ENCODE measurements at regions not wholly inside any gene's neighbourhood (a gene's known extent, or its start where the extent isn't known, plus 50 kb on each side); places are given as distances from the start of the nearest gene placed in this dataset.
"Not testable (repeated sequence)": the region's sequence is repeated elsewhere in the genome, so short reads cannot be mapped to it uniquely, and the experiment has no call there.

DNA sequence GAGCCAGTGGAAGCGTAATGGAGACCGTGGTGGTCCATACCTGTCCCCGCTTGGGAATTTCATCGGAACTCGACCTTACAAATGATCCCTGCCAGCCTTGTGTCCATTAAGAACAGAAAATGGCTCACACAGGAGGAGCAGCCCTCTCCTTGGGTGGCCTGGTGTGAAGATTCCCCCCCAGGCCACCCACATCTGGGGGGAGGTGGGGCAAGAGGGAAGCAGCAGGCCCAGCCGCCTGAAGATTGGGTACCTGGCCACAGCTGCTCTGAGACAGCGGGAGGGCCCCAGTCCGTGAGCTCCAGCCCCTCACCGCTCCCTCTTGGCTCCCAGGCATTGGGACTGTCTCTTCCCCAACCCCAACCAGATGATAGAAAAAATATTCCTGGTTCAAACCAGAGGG is 277.8 kb upstream of the FOXF1 start:
- H3K36me3 ChIP-seq (replicated peaks in 1 of 2; ENCODE audit: control insufficient read depth in 1 of 2, insufficient read depth in 2 of 2, low read length in 2 of 2) = no peaks in the 10 kb centered on the region
- TF ChIP-seq, protein P1, sequence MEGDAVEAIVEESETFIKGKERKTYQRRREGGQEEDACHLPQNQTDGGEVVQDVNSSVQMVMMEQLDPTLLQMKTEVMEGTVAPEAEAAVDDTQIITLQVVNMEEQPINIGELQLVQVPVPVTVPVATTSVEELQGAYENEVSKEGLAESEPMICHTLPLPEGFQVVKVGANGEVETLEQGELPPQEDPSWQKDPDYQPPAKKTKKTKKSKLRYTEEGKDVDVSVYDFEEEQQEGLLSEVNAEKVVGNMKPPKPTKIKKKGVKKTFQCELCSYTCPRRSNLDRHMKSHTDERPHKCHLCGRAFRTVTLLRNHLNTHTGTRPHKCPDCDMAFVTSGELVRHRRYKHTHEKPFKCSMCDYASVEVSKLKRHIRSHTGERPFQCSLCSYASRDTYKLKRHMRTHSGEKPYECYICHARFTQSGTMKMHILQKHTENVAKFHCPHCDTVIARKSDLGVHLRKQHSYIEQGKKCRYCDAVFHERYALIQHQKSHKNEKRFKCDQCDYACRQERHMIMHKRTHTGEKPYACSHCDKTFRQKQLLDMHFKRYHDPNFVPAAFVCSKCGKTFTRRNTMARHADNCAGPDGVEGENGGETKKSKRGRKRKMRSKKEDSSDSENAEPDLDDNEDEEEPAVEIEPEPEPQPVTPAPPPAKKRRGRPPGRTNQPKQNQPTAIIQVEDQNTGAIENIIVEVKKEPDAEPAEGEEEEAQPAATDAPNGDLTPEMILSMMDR (IDR thresholded peaks at IDR 0.05) = no peak

DNA sequence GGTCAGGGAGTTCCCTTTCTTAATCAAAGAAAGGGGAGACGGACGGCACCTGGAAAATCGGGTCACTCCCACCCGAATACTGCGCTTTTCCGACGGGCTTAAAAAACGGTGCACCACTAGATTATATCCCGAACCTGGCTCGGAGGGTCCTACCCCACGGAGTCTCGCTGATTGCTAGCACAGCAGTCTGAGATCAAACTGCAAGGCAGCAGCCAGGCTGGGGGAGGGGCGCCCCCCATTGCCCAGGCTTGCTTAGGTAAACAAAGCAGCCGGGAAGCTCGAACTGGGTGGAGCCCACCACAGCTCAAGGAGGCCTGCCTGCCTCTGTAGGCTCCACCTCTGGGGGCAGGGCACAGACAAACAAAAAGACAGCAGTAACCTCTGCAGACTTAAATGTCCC is 276.8 kb upstream of the FOXF1 start:
- WGBS (ENCODE audit: insufficient coverage) = 84% methylated on average over 12 of the region's 15 CpGs
- not testable (repeated sequence) for H3K9me3 ChIP-seq (replicated peaks in 1 of 2; ENCODE audit: control insufficient read depth in 1 of 2, insufficient read depth in 1 of 2, low read length in 2 of 2); H3K27ac Mint-ChIP-seq

More for the DNA sequence above, 277.8 kb upstream of the FOXF1 start:
- WGBS (ENCODE audit: insufficient coverage) = 75% methylated on average over 2 of the region's 9 CpGs
- H4K20me1 ChIP-seq (ENCODE audit: insufficient read depth, low read length) = no peaks in the 10 kb centered on the region
- no peaks in the 10 kb centered on the region for H3K4me1 Mint-ChIP-seq
- no peak overlapping the region for H3K4me3 Mint-ChIP-seq
- H2AFZ ChIP-seq (ENCODE audit: insufficient read depth, low read depth, low read length, poor library complexity, severe bottlenecking) = no peak overlapping the region
- intact Hi-C loops (cut with micrococcal nuclease) = no loop called here
- no peak overlapping the region for H3K4me3 ChIP-seq (replicated peaks in 1 of 3; ENCODE audit: low read depth in 2 of 3, low read length in 3 of 3)
- no peaks in the 10 kb centered on the region for H3K79me2 ChIP-seq (ENCODE audit: insufficient read depth, low read length)
- H3K9me3 ChIP-seq (replicated peaks in 1 of 2; ENCODE audit: control insufficient read depth in 1 of 2, insufficient read depth in 1 of 2, low read length in 2 of 2) = no peaks in the 10 kb centered on the region
- H3K27ac Mint-ChIP-seq = no peak overlapping the region
- no peak overlapping the region for H3K27ac ChIP-seq (ENCODE audit: low read depth in 1 of 2, low read length in 2 of 2)
- peaks cover 0 to 9% (median 4%) of the 10 kb centered on the region in 7 donors for H3K9me3 Mint-ChIP-seq
- H3K4me2 ChIP-seq (replicated peaks; ENCODE audit: extremely low read depth, low read length, poor library complexity, severe bottlenecking) = no peak overlapping the region
- H3K36me3 Mint-ChIP-seq = no peaks in the 10 kb centered on the region
- no peaks in the 10 kb centered on the region for H3K27me3 ChIP-seq (ENCODE audit: control insufficient read depth in 2 of 2, insufficient read depth in 2 of 2, low read length in 2 of 2)
- H3K4me1 ChIP-seq (ENCODE audit: control insufficient read depth in 1 of 2, insufficient read depth in 2 of 2, low read length in 2 of 2) = no peaks in the 10 kb centered on the region
- no peak for DNase-seq
- no peak overlapping the region for H3K9ac ChIP-seq (ENCODE audit: insufficient read depth, low read length, poor library complexity, severe bottlenecking)
- H3K27me3 Mint-ChIP-seq (ENCODE audit: low read depth in 3 of 3) = peaks cover 6 to 11% (median 7%) of the 10 kb centered on the region in 3 donors

More for the DNA sequence above, 276.8 kb upstream of the FOXF1 start:
- H2AFZ ChIP-seq (ENCODE audit: insufficient read depth, low read depth, low read length, poor library complexity, severe bottlenecking); H3K4me3 ChIP-seq (replicated peaks in 1 of 3; ENCODE audit: low read depth in 2 of 3, low read length in 3 of 3); intact Hi-C loops (cut with micrococcal nuclease); H3K4me2 ChIP-seq (replicated peaks; ENCODE audit: extremely low read depth, low read length, poor library complexity, severe bottlenecking); H4K20me1 ChIP-seq (ENCODE audit: insufficient read depth, low read length); H3K9me3 Mint-ChIP-seq; H3K27me3 Mint-ChIP-seq (ENCODE audit: low read depth in 3 of 3); H3K36me3 ChIP-seq (replicated peaks in 1 of 2; ENCODE audit: control insufficient read depth in 1 of 2, insufficient read depth in 2 of 2, low read length in 2 of 2); DNase-seq; H3K4me1 ChIP-seq (ENCODE audit: control insufficient read depth in 1 of 2, insufficient read depth in 2 of 2, low read length in 2 of 2); H3K4me3 Mint-ChIP-seq; H3K79me2 ChIP-seq (ENCODE audit: insufficient read depth, low read length); H3K9ac ChIP-seq (ENCODE audit: insufficient read depth, low read length, poor library complexity, severe bottlenecking); H3K4me1 Mint-ChIP-seq; H3K27me3 ChIP-seq (ENCODE audit: control insufficient read depth in 2 of 2, insufficient read depth in 2 of 2, low read length in 2 of 2); H3K36me3 Mint-ChIP-seq; H3K27ac ChIP-seq (ENCODE audit: low read depth in 1 of 2, low read length in 2 of 2): not testable (repeated sequence)
